ENCODE measurements at regions not wholly inside any gene's neighbourhood (a gene's known extent, or its start where the extent isn't known, plus 50 kb on each side); places are given as distances from the start of the nearest gene placed in this dataset.

DNA sequence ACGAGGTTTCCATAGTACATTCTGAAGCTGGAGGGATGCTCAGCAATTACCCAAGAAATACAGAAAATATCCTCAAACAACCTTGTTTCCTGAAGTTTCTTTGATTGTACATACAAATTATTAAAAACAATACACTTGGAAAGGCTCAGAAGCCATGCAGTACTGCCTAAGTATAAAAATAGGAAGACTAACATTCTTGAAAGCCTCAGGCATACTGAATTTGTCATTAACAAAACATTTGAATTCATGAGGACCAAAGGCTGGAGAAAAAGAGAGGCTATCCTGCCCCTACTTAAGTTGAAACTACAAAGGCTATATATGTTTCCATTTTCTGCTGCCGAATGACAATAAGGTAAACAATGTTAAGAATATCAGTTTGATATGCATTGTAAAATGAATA lies 54.3 kb upstream of the SGCE start:
- TF ChIP-seq, protein P1, sequence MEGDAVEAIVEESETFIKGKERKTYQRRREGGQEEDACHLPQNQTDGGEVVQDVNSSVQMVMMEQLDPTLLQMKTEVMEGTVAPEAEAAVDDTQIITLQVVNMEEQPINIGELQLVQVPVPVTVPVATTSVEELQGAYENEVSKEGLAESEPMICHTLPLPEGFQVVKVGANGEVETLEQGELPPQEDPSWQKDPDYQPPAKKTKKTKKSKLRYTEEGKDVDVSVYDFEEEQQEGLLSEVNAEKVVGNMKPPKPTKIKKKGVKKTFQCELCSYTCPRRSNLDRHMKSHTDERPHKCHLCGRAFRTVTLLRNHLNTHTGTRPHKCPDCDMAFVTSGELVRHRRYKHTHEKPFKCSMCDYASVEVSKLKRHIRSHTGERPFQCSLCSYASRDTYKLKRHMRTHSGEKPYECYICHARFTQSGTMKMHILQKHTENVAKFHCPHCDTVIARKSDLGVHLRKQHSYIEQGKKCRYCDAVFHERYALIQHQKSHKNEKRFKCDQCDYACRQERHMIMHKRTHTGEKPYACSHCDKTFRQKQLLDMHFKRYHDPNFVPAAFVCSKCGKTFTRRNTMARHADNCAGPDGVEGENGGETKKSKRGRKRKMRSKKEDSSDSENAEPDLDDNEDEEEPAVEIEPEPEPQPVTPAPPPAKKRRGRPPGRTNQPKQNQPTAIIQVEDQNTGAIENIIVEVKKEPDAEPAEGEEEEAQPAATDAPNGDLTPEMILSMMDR (IDR thresholded peaks at IDR 0.05; ENCODE audit: low read length), result no peak
- no peak for TF ChIP-seq EZH2 (optimal IDR thresholded peaks at IDR 0.05; ENCODE audit: low read depth, low read length)

Data from MM.1S (cell line).